HG02970 (cell line): ENCODE measurements at regions not wholly inside any gene's neighbourhood (a gene's known extent, or its start where the extent isn't known, plus 50 kb on each side); places are given as distances from the start of the nearest gene placed in this dataset.

Experiments used
- ATAC-seq: cut with Tn5 transposase; IDR thresholded peaks from one replicate; pipeline ENCODE4 v1.9.1; 2021; ENCODE audit warnings: mild to moderate bottlenecking, moderate library complexity, moderate number of reproducible peaks; ENCODE audit not compliant: unreplicated experiment, low FRiP score

DNA sequence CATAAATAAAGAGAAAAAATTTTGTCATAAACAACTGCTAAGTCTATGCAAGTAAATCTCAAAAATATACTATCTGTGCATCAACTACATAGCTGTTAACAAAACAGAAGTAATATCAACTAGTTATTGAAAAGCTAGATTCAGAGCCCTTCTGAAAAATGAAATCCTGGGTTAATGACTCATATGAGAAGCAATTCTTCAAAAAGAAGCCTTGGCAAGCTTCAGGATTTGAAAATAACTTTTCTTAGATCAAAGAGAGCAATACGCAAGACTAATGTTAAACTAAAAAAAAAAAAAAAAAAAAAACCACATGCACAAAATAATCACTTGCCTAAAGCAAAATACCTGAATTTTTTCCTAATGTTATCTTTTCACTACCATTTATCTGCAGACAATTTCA is 566.1 kb upstream of the BOD1L1 start:
- no peak for ATAC-seq

DNA sequence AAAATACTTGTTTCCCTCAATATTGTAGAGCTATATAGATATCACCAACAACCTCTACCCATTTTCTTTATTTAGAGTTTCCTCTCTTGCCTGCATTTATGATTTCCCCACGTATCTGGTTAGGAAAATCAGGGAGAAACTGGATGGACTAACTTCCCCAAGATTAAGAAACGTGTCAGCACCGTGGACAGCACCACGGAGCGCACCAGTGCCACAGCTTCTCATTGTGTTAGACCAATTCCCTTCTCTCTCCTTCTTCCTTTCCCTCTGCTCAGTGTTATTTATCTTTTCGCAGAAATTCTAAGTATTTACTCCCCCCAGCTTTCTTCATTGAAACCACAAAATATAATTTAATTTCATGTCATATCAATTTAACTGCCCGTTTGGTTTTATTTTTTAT is 568.6 kb upstream of the BOD1L1 start:
- ATAC-seq, result no peak

DNA sequence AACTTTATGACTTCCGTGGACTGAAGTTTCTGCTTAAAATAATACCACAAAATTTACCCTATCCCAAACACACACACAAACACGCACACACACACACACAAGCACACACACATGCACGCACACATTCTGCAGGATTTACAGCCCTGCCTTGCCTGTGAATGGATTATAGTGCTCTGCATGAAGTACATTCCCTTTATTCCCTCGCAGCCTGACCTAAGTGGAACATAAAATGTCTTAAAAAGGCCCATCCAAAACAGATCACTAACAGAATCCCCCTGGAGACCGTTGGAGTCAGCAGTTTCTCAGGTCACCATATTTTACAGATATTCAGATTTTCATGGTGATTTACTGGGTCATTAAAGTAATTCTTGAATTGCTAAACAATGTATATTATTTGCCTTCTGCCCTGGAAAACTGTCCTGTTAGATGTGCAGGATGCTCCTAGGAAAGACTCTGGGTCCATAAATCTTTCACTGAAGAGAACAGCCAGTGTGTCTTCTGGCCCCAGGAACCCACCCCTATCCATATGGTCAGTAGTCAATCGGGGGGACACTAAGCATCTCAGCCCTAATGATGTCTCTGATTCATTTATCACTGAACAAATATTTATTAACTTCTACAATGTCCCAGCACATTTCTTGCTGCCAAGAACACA is 587.7 kb upstream of the BOD1L1 start:
- ATAC-seq, result no peak

DNA sequence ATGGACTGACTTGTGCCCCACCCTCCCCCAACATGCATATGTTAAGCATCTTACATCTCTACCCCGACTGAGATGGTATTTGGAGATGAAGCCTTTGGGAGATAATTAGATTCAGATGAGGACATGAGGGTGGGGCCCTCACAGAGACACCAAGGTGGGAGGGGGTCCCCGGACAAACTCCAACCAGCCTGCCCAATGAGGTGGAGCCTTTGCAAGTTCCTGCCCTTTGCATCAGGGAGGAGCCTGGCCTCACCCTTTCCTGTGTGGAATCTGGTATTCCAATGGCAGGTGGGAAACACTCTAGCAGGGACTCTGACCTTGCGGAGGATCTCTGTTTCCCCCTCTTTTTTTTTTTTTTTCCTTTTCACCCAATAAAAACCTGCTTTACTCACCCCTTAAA is 589.9 kb upstream of the BOD1L1 start:
- ATAC-seq, result no peak

DNA sequence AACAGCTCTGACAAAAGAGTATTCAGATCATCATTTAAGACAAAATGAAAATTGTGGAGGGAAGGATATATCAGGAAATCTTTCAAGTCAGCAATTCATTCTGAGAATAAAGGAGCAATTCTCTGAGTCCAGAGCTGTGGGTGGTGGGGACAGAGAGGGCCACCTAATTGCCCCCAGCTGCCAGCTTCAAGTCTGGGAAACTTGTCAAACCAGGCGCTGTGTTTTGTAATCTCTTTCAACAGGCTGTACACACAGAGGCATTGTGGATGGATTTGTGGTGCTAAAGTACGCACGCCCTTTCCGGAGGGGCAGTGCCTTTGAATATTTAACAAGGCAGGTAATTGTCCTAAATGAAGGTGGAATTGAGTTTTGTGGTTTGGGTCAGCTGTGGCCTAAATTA is 591.1 kb upstream of the BOD1L1 start:
- no peak for ATAC-seq

DNA sequence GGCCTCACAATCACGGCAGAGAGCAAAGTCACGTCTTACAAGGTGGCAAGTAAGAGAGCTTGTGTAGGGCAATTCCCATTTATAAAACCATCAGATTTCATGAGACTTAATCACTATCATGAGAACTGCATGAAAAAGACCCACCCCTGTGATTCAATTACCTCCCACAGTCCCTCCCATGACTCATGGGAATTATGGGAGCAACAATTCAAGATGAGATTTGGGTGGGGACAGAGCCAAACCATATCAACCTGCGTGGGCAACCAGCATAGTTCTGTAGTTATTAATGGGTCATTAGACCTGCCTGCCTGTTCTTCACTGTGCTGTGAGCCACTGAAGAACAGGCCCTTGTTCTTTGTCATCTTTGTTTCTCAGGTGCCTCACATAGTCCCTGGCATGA is 593.7 kb upstream of the BOD1L1 start:
- no peak for ATAC-seq

DNA sequence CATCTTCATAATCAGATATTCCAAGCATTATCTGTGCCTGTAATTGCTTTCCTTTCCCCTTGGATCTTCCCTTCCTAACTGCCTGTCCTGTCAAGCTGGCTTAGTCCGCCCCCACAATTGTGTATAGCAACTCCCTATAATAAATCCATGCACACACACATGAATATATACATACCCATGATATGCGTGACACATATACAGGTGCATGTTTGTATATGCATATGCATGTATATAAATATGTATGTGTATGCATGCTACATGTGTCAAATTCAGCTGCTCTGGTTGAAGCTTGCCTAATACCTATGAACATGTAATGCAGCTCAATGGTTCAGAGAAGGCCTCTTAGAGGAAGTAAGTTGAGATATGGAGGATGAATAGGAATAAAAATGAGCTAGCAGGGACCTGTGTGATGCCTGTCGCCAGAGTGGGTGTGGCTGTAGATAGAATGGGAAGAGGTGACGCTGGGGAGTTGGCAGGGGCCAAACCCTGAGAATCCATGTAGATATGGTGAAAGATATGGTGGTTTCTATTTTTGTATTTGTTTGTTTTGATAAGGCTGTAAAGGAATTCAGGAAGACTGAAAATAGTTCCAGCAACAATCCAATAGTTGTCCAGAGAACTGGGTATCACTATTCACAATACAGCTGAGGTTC is 595.0 kb upstream of the BOD1L1 start:
- ATAC-seq, result no peak

DNA sequence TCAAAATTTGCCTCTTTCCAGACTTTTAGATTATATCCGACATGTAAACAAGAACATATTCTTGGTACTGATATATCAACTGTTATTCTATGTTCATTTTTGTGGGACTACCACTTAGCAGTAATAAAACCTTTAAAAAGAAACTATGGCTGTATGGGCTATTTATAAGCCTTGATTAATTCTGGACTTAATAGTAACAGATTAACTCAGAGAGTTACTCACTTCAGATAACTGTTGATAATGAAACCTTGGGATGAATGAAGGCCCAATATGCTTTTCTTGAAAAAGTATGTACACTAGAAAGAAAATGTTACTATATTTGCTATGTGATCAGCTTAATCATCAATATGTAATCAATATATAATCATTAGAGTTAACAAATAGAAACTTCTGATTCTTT is 595.9 kb upstream of the BOD1L1 start:
- ATAC-seq, result no peak

DNA sequence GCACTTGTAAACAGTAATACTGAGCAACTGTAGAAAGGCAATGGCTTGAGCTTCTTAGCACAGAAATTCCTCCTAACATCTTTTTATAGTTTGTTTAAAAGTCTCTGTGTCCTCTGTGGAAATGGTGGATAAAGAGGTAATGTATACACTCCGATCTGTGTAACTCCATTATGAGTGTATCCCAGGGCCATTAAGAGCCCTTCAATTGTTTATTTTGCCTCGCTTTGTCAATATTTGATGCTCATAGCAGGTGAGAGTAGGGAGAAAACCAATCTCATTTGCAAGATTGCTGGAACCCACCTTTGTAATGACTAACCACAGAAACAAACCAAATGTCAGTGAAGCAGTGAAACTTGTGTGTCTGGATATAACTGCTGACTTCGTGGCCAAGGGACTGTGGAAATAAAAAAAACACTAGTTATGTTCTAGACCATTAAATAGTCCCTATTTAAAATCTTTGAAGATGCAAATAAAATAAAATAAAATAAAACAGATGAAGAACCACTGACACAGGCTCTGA is 598.2 kb upstream of the BOD1L1 start:
- no peak for ATAC-seq

DNA sequence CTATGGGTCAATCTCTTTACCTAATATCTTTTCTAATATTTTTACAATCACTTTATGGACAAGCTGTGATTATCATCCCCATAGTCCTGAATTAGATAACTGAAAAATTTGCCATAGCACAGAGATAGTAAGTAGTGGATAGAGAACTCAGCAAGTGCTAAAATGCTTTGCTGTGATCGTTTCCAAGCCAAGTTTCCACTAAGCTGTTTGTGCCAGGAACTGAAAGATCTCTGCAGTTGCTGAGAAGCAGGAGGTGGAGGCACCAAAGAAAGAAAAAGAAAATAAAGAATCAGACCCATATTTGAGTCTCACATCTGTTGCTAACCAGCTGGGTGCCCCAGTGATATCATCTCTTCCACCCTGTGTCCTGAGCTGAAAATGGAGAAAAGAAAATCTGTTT is 605.6 kb upstream of the BOD1L1 start:
- no peak for ATAC-seq

DNA sequence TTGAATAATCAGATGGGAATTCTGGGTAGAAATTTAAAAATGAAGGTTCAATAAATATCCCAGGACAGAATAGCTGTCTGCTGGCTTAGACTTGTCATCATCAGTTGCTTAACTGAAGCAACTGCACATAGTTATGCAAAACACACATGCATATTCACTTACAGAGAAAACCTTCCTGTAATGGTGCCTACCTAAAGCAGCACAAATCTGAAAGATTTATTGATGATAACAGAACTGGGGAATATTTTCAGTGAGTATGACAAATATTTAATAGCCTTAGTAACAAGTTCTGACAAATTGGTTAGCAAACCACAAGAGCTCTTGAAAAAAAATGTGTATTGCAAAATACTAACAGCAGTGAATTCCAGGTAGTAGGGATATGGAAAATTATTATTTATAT is 606.8 kb upstream of the BOD1L1 start:
- no peak for ATAC-seq

DNA sequence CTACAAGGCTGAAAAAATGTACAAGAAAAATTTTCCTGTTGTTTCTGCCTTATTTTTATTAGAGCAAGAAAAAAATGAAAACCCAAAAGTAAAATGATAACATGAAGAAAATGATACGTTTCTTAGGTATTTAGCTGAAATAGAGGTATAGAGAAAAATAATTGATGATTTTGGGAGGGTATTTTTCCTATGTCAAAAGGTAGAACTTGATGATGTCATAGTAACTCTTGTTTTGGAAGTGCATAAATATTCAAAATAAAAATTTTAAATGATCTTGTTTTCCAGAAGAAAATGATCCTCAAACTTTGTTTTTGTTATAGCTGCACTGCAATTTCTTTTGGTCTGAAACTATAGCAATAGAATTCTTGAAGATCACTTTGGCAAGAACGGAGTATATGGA is 608.8 kb upstream of the BOD1L1 start:
- ATAC-seq, result no peak

DNA sequence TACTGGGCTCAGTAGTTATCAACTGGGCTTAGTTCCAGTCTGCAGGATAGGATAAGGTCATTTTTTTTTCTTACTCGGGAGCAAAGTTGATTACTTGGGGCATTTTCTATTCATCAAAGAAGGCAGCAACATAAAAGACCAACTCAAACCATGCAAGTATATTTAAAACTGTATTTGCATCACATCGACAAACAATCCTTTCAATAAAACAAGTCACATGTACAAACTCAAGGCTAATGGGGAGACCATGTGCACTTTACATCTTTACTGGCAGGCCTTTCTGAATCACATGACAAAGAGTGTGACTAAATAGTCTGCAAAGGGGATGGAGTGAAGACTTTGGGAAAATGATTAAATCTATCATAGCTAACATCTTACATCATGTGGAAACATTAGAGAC is 610.4 kb upstream of the BOD1L1 start:
- no peak for ATAC-seq

DNA sequence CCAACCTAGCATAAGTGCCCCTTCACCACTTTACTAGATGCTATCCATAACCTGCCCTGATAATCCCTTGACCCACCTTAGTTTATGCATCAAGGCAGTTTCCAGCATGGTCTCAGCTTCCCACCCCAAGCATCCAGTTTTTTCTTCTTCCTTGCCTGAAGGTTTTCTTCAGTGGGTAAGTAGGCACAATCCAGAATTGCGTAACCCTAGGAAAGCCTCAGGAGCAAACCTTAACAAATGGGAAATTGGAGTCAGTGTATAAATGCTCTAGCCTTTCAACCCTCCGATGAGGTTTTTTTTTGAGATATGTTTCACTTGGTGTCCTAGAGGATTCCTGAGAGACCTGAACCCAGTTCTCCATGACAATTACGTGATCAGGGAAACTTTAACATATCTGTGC is 614.0 kb upstream of the BOD1L1 start:
- no peak for ATAC-seq

DNA sequence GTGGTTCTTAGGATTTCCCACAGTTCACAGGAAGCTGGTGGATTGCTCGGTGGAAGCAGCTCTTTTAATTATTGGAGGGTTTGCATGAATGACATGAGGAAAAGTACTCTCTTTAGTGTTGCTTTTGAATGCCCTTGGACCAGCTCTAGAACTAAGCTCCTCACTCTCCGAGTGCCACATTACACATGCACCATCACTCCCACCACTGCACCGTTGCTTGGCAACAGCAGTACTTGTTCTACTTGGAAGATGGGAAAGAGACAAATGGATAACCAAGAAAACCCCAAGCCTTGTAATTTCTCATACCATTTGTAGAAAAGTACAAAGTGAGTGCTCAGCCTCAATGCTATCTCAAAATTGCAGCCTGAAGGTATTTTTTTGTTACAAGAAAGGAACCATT is 620.2 kb upstream of the BOD1L1 start:
- no peak for ATAC-seq

DNA sequence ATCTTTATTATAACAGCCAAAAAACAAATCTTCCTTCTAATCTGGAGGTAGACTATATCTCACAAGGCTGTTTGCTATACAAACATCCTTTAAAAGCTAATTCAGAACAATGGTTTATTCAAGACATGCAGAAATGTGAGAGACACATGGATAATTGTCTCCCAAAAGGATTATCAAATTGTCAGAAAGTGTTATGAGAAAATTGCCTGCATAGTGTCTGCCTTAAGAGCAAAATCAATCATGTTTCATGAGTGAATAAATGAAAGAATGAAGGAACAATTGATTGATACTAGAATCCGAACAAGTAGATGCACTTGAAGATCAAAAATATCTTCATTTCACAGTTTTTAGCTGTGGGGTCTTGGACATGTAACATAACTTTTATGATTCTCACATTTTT is 621.7 kb upstream of the BOD1L1 start:
- ATAC-seq, result no peak

DNA sequence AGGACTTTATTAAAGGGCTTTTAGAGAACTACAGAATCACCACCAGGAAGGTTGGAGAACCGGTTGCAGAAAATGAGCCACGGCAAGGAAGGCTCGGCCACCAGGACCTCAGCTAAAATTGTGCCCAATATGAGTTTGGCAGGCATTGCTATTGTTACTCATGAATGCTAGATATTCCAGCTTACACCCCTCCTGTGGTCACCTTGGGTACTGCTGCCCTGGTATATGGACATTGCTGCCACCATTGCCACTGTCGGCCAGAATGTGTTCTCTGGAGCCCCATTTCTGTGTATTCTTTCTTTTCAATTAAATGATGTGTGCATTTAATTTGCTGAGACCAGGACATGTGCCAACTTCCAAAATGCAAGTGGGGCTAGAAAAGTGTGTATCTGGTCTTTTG is 626.7 kb upstream of the BOD1L1 start:
- ATAC-seq, result no peak

DNA sequence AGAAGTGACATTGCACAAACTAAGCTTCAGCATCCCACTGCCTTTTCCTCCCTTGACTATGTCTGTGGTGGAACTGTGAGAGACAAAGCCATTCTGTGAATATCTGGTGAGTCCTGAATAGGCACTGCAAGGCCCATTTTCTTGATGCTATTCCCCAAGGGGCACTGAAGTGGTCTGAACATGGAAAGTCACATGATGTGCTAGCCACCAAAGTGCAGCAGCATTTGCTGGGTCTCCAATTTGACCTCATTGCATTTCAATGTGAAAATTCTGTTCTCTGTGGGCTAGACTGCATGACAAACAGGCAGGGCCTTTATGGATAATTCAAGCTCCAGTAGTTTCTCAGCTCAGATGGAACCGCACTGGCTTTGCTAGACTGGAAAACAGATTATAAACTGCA is 627.4 kb upstream of the BOD1L1 start:
- ATAC-seq, result no peak

DNA sequence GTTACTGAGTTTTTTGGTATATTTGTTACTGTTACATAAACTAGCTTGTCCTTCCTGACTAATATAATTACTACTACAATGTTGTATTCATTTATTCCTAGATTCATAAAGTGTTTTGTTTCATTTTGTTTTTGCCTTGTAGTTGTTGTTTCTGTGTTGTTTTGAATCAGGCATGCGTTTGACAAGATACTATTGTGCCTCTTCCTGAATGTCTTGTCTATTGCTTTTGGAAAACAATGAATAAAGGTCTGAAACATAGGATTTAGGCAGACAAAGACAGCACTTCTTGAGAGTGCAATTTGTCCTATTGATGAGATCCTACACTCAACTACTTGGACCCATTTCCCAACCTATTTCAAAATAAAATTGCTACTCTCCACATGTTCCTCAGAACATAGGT is 630.4 kb upstream of the BOD1L1 start:
- no peak for ATAC-seq

DNA sequence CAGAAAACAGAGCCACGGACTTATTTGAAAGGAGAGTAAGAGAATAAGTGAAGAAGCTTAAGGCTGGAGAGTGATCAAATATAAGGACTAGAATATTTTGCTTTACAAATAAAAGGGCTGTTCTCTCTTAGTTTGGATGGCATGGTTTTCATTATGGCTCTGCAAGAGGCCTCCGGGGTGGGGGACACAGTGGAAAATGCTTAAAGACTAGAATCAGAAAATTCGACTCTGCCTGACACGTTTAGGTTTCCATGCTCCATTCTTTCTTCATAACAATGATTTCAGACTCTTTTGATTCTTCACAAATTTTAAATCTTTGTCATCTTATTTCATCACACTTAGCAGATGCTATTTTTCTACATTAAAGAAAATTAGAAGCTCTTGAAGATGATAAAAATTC is 632.4 kb upstream of the BOD1L1 start:
- no peak for ATAC-seq

DNA sequence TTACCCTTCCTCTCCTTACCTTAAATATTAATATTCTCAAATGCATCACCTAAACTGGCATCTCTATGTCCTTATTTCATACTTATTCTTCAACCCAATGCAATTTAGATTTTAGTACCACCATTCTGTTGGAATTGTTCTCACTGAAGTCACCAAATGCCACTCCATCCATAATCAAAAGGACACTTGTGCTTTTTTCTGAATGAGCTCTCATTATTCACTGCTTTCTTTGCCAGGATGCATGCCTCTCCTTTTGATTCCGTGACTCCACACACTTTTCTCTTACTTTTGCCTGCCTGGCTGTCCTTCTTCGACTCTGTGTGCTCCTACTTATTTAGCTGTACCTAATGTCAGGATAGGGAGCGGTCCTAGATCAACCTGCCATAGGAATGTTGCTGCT is 633.1 kb upstream of the BOD1L1 start:
- ATAC-seq, result no peak

DNA sequence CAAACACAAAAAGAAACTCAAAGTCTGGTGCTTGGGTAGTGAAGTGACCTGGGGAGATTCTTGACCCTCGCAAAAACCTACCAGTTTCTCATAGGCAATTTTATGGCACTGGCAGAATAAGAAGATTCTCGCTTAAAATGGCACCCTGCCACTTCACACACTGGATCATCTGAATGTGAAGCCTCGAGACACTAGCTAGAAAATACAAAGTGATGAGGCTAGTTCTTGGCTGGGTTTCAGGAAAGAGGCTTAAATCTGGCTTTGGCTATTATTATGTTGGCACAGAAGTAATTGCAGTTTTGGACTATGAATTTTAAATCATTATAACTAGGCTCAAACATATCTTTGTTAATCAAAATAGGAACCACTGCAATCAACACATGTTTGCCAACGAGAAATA is 634.7 kb upstream of the BOD1L1 start:
- ATAC-seq, result no peak
